ENCODE measurements at regions not wholly inside any gene's neighbourhood (a gene's known extent, or its start where the extent isn't known, plus 50 kb on each side); places are given as distances from the start of the nearest gene placed in this dataset.
"Not testable (repeated sequence)": the region's sequence is repeated elsewhere in the genome, so short reads cannot be mapped to it uniquely, and the experiment has no call there.

DNA sequence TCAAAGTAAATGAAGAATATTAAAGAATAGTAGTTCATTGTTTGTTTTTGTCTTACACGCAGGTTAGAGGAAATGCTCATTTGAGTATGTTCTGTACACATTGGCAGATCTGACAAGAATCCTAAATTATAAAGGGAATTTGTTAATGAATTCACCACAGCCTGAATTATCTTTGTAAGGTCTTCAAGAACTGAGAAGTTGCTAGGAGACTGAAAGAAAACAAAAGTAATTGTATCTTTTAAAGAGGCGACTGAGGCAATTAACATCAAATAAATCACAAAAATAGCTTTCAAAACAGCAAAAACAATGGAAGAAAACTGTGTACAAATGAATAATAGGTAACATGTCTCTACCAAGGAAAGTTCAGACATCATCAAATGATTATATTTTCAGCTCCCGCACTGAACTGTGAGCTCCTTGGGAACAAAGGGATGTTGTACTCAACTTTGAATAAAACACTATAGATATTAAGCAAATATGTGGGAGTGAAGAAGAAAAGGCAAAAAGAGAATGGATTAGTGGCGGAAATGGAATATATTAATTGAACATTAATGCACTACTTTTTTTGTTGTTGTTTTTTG, 51.7 kb upstream of the ATIC start:
- Mint-ChIP-seq H3K4me1 (no peaks in the 10 kb centered on the region), H3K9me3 (no peaks in the 10 kb centered on the region), H3K27me3 (no peaks in the 10 kb centered on the region), H3K36me3 (no peaks in the 10 kb centered on the region), H3K4me3 (no peak overlapping the region), H3K27ac (no peak overlapping the region)
- CTCF ChIA-PET, result no interaction called here
- DNase-seq, result no peak

GRCh38 chr2:215249501-215249900, 62.4 kb upstream of the ATIC start:
- Mint-ChIP-seq H3K4me3 (no peak overlapping the region), H3K27ac (no peak overlapping the region), H3K9me3 (no peaks in the 10 kb centered on the region), H3K4me1 (no peaks in the 10 kb centered on the region), H3K27me3 (no peaks in the 10 kb centered on the region), H3K36me3 (no peaks in the 10 kb centered on the region)
- CTCF ChIA-PET, result no interaction called here
- DNase-seq, result no peak

GRCh38 chr2:215245919-215246318, 65.9 kb upstream of the ATIC start:
- H3K4me3 Mint-ChIP-seq, H3K27ac Mint-ChIP-seq, H3K9me3 Mint-ChIP-seq, H3K36me3 Mint-ChIP-seq, H3K4me1 Mint-ChIP-seq, DNase-seq, H3K27me3 Mint-ChIP-seq, CTCF ChIA-PET: not testable (repeated sequence)

DNA sequence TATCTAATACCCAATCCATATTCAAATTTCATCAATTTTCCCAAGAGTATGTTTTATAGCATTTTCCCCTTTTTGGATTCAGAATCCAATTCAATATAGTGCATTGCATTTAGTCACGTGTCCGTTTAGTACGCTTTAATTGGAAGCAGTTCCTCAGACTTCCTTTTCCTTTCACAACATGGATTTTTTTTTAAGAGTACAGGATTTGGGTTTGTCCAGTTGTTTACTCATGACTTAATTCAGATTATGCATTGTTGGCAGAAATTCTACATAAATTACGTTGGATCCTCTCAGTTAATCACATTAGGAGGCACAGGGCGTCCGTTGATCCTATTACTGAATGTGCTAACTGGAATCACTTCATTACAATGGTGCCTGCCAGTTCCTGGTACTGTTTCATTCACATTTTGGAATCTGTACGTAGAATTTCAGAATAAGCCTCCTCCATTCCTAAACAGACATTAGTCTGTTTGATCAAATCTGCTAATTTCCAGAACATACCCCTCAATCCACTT, 70.0 kb upstream of the ATIC start:
- Mint-ChIP-seq H3K36me3 (no peaks in the 10 kb centered on the region), H3K4me1 (no peaks in the 10 kb centered on the region), H3K4me3 (no peak overlapping the region), H3K27me3 (no peaks in the 10 kb centered on the region), H3K9me3 (no peaks in the 10 kb centered on the region), H3K27ac (no peak overlapping the region)
- CTCF ChIA-PET, result no interaction called here
- DNase-seq, result no peak

DNA sequence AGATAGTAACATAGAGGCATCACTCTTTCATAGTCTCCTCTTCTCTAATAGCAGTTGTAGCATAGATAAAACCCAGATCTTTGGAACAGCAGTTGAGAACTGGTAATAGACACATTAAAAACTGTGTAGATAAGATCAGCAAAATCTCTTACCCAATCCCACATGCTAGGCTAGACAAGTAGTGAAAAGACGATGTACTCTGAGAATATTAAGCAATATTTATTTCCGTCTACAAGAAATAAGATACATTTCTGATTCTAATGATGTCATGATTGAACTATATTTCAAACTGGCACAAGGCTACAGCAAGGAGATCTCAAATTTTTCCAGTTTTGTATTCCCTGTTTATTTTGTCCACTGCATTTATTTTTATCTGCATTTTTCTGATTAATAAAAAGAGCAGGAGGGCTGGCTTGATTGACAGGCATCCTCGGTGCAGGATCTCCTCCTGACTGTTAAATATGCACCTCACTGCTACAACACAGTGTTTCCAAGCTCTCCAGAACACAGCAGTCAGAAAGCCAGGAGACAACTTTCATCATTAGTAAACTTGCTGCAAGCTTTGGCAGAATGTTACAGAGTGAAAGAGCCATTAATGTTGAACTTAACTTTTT, 73.3 kb upstream of the ATIC start:
- Mint-ChIP-seq H3K27ac (no peak overlapping the region), H3K36me3 (no peaks in the 10 kb centered on the region), H3K27me3 (no peaks in the 10 kb centered on the region), H3K9me3 (no peaks in the 10 kb centered on the region), H3K4me3 (no peak overlapping the region), H3K4me1 (no peaks in the 10 kb centered on the region)
- CTCF ChIA-PET, result no interaction called here
- DNase-seq, result no peak

GRCh38 chr2:215236131-215236530, 75.7 kb upstream of the ATIC start:
- Mint-ChIP-seq H3K27me3 (no peaks in the 10 kb centered on the region), H3K4me1 (no peaks in the 10 kb centered on the region), H3K36me3 (no peaks in the 10 kb centered on the region), H3K9me3 (no peaks in the 10 kb centered on the region), H3K27ac (no peak overlapping the region), H3K4me3 (no peak overlapping the region)
- CTCF ChIA-PET, result no interaction called here
- DNase-seq, result no peak

- H3K27me3 Mint-ChIP-seq, H3K4me1 Mint-ChIP-seq, DNase-seq, H3K9me3 Mint-ChIP-seq, H3K27ac Mint-ChIP-seq, H3K36me3 Mint-ChIP-seq, CTCF ChIA-PET, H3K4me3 Mint-ChIP-seq: not testable (repeated sequence)
These were observed 81.8 kb upstream of the ABCA12 start for GRCh38 chr2:215220221-215220620.

GRCh38 chr2:215218587-215219577, 80.5 kb upstream of the ABCA12 start:
- no peaks in the 10 kb centered on the region for H3K36me3 Mint-ChIP-seq
- H3K27me3 Mint-ChIP-seq, result no peaks in the 10 kb centered on the region
- CTCF ChIA-PET, result no interaction called here
- H3K27ac Mint-ChIP-seq, result no peak overlapping the region
- H3K9me3 Mint-ChIP-seq, result peaks cover 5% of the 10 kb centered on the region
- no peak overlapping the region for H3K4me3 Mint-ChIP-seq
- DNase-seq, result no peak
- no peaks in the 10 kb centered on the region for H3K4me1 Mint-ChIP-seq

DNA sequence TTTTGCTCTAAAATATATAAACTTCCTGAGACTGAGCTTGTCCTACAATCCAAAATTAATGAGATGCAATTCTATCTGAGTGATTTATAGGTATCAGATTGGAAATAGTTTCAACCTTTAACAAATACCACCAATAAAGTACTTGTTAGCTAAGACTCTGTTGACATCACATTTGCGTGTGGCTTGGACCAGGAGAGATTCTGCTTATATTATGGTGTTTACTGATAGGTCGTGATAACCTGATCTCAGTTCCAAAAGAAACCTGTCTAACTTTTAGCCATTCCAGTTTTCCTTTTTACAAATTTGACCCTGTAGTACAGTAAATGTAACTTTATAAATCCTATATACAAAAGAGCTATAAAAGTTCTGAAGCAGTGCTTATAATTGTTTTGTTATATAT, 78.4 kb upstream of the ABCA12 start:
- peaks cover 5% of the 10 kb centered on the region for H3K9me3 Mint-ChIP-seq
- H3K27ac Mint-ChIP-seq, result no peak overlapping the region
- DNase-seq, result no peak
- H3K36me3 Mint-ChIP-seq, result no peaks in the 10 kb centered on the region
- CTCF ChIA-PET, result no interaction called here
- no peaks in the 10 kb centered on the region for H3K4me1 Mint-ChIP-seq
- no peaks in the 10 kb centered on the region for H3K27me3 Mint-ChIP-seq
- H3K4me3 Mint-ChIP-seq, result no peak overlapping the region

DNA sequence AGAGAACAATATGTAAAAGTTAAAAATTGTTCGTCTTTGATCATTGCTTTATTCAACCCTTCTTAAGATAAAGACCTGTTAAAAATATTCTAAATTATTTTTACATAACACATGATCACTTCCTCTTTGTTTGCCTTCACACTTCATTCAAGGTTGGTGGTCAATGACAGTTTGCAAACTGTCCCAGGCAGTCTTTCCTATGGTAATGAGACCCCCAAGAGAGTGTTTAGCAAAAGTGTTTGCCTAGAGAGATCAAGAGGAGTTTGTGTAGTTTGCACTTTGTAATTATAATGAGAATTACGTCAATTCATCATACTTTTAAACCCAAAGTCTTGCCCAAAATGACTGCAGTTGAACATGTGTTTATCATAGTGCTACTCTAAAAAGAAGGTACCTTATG, 77.2 kb upstream of the ABCA12 start:
- no peak overlapping the region for H3K27ac Mint-ChIP-seq
- H3K9me3 Mint-ChIP-seq, result peaks cover 5% of the 10 kb centered on the region
- no peak for DNase-seq
- H3K36me3 Mint-ChIP-seq, result no peaks in the 10 kb centered on the region
- no peak overlapping the region for H3K4me3 Mint-ChIP-seq
- no peaks in the 10 kb centered on the region for H3K27me3 Mint-ChIP-seq
- CTCF ChIA-PET, result no interaction called here
- no peaks in the 10 kb centered on the region for H3K4me1 Mint-ChIP-seq

GRCh38 chr2:215210082-215210481, 71.7 kb upstream of the ABCA12 start:
- no peak for DNase-seq
- H3K9me3 Mint-ChIP-seq, result peaks cover 8% of the 10 kb centered on the region
- H3K27me3 Mint-ChIP-seq, result no peaks in the 10 kb centered on the region
- no peak overlapping the region for H3K4me3 Mint-ChIP-seq
- no peaks in the 10 kb centered on the region for H3K36me3 Mint-ChIP-seq
- CTCF ChIA-PET, result no interaction called here
- no peak overlapping the region for H3K27ac Mint-ChIP-seq
- H3K4me1 Mint-ChIP-seq, result no peaks in the 10 kb centered on the region

- Mint-ChIP-seq H3K27me3 (no peaks in the 10 kb centered on the region), H3K27ac (no peak overlapping the region), H3K9me3 (peaks cover 8% of the 10 kb centered on the region), H3K4me3 (no peak overlapping the region), H3K4me1 (no peaks in the 10 kb centered on the region), H3K36me3 (no peaks in the 10 kb centered on the region)
- CTCF ChIA-PET, result interaction anchor here (0.5 to 0.8 kb wide), 2 partner anchors 54 to 62 kb away, joined by 3 read pairs; no protein-coding TSS in a partner anchor
- DNase-seq, result no peak
These were observed 69.5 kb upstream of the ABCA12 start for GRCh38 chr2:215207791-215208367.

DNA sequence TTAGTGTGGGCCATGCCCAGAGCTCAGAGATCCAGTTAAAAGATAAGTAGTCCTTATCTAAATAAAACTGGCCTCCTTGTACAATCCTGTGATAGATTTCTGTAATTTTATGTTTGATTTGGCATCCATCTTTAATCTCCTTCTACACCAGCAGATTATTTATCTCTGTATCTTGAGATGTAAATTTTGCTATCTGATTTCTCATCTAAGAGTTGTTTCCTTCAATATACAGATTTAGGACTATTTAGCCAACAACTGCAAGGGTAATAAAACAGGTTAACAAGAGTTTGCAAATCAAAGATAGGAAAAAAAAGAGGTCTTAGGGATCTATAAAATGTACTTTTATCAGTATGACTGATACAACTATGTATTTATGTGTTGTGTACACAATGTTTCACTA, 68.6 kb upstream of the ABCA12 start:
- Mint-ChIP-seq H3K9me3 (peaks cover 8% of the 10 kb centered on the region), H3K27me3 (no peaks in the 10 kb centered on the region), H3K36me3 (no peaks in the 10 kb centered on the region), H3K27ac (no peak overlapping the region), H3K4me1 (no peaks in the 10 kb centered on the region), H3K4me3 (no peak overlapping the region)
- CTCF ChIA-PET, result interaction anchor here (0.8 kb wide), 1 partner anchor 55 kb away, joined by 3 read pairs; no protein-coding TSS in a partner anchor
- DNase-seq, result no peak

DNA sequence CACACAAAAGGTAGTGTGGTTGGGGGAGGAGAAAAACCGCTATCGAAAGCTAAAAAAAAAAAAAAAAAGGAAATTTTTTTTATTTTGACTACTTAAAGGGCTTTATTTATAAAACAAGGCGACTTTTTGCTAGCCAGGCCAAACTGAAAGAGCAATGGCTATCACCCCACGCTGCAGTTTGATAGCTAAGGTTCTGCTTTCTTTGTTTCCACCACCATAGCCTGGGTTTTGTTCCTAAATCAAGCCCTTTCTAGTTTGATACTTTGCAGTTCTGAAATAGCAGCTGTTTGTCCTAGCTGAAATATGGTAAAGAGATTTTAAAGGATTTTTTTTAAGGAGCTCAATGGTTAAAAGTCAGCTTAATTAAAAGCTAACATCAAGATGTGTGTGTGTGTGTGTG, 67.4 kb upstream of the ABCA12 start:
- Mint-ChIP-seq H3K4me3 (no peak overlapping the region), H3K9me3 (peaks cover 8% of the 10 kb centered on the region), H3K4me1 (no peaks in the 10 kb centered on the region), H3K27ac (no peak overlapping the region), H3K36me3 (no peaks in the 10 kb centered on the region), H3K27me3 (no peaks in the 10 kb centered on the region)
- DNase-seq, result no peak
- CTCF ChIA-PET, result no interaction called here
